T-helper 9 cell (primary cell): ENCODE measurements at regions not wholly inside any gene's neighbourhood (a gene's known extent, or its start where the extent isn't known, plus 50 kb on each side); places are given as distances from the start of the nearest gene placed in this dataset.

Experiments
- DNase-seq: peaks from one replicate; pipeline ENCODE4 v3.0.0-alpha.2; 2020

DNA sequence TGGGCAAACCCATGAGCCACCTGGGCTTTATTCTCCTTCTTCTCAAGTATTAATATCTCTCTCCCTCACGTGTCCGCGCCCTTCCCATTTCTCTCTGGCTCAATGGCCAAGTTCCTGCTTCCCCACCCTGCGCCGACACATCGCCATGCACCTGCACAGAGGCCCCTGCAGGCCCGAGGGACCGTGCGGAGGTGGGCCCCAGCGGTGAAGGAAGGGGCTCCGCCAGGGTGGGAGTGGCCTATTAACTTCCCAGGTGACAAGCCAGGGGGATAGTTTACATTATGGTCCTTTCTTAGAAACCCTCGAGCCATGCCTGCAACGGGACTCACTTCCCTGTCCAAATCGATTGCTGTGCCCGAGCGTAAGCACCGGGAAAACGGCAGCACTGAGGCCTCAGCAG lies 110.0 kb upstream of the ADARB2 start:
- DNase-seq, result no peak

DNA sequence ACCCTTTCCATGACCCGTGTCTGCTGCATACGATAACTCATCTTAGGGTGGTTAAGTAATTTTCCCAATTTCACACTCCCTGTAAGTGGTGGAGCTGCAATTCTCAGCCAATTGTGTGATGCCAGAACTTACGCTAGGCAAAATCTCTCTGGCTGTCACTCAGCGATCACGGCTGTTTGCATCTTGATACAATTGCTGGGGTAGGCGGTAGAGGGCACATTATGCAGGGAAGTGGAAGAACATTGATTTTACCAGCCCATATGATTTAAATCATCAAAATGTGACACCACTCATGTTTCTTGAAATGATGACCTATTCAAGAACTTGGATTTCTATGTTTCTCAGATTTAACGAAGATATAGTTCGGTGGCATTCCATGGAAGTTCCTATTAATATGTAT lies 108.7 kb upstream of the ADARB2 start:
- no peak for DNase-seq

DNA sequence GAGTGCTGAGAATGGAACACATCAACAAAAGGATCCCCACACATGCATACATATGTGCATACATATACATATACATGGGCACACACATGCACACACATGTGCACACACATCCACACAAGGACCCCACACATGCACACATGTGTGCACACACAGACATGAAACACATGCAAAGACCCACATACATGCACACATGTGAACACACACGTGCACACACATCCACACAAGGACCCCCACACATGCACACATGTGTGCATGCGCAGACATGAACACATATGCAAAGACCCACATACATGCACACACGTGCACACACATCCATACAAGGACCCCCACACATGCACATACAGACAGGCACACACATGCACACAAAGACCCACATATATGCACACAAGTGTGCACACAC lies 104.4 kb upstream of the ADARB2 start:
- DNase-seq, result no peak

DNA sequence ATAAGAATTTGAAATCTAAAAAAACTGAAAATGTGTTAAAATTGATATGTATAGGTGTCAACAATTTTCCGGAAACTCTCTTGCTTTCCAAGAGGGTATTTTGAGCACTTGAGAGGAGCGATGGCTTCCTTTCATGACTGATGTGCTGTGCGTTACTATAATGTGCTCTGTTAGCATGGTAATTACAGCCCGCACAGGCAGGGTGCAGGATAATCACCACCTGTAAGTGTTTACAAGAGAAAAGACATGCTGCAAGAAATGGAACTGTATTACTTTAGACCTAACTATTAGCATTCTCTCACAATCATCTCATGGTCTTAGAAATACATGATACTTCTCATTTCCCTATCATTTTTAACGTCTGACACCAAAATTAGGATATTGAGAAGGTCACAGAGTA lies 92.4 kb upstream of the ADARB2 start:
- DNase-seq, result no peak

DNA sequence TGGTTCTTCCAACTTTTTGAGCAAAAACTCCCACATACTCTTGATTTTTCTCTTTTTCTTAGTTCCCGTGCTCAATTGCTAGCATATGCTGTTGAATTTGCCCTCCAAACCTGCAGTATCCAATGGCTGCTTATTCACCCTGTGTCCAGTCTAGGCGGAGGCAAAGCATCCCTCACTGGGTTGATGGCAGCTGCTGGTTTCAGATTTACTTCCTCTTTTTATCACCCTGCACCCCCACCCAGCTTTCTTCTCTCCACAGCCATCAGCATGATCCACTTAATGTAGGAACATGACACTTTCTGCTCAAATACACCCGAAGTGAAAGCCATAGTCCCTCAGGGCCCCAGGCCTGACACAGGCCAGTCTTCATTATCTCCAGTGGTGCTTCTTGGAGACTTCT lies 87.6 kb upstream of the ADARB2 start:
- DNase-seq, result no peak

DNA sequence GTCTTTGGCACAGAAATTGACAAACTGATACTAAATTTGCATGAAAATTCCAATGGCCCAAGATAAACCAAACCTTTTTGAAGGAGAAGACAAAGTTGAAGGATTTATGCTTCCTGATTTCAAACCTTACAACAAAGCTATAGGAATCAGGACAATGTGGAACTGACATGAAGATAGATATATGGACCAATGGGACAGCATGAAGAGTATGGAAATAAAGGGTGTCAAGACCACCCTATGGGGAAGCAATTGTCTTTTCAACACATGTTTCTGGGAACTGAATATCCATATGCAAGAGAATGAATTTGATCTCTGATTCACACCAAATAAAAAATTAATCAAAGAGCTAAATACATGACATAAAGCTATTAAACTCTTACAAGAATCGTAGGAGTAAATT lies 77.2 kb upstream of the ADARB2 start:
- DNase-seq, result no peak

DNA sequence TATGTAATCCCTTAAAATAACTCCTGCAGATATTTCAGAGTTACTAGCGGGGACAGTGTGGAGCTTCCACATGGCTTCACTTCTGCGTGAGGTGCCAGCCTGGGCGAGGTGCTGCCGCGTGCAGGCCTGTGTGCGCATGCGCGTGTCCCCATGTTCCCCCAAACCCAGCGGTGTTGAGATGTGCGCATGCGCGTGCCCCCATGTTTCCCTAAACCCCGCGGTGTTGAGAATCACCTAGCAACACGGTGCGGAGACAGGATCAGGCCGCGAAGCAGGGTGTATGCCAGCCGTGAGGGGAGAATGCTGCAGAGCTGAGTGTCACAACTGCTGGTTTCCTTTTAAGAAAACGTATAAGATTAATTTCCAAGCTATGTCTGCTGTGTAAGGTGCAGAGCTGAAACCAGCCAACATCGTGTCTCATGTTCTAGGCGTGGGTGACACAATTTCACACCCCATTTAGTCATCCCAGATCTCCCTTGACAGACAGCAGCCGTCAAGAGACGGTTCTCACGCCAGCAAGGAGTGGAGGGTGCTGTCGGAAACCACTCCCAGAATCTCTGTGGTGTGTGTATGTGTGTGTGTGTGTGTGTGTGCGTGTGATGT lies 71.9 kb upstream of the ADARB2 start:
- no peak for DNase-seq

DNA sequence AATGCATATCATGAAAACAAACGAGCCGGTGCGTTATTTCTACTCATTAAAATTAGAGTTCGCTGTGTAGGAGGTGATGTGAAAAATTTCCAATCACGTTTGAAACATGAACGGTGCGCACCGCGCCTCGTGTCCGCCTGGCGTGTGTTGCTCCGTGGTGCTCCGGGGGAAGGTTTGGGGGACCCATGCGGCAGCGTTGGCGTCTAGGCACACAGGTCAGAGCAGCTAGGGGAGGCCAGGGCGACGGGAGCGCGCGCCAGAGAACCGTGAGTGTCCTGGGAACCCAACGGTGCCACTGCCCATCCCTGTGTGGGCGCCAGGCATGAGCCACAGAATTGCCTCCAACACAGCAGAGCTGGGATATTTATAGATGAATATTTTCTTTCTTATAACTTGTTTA lies 70.6 kb upstream of the ADARB2 start:
- DNase-seq, result no peak

DNA sequence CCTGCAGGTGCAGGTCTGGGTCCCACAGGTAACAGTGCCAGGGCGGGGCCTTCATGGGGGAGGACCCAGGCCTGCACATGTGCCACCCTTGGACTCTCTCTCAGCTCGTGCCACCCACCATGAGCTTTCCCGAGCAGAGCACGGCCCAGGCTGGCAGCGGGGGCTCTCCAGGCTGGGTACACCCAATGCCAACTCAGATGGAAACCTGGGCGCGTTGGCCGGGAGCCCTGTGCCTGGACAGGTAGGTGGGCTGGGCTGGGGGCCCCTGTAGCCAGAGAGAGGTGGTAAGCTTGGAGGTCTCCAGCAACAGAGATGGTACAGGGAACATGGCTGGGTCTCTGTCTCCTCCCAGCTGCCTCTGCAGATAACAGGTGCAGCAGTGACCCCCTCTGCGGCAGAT lies 69.9 kb upstream of the ADARB2 start:
- no peak for DNase-seq

DNA sequence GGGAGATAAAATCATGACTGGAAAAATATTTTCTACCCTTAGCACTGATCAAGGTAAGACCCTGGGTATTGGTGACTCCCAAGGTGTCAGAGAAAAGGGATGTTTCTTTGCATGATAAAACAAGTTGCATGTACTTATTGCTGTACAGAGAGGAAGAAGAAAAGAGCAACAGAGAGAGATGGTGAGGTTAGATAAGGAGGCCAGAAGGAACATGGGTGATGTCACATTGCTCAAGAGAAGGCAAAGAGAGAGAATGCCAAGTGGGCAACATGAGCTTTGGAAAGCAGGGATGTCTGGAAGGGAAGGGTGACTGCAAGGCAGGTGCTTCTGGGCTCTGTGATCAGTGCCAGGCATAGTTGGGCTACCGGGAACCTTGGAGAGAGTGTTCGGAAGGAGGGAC lies 65.1 kb upstream of the ADARB2 start:
- DNase-seq, result no peak

DNA sequence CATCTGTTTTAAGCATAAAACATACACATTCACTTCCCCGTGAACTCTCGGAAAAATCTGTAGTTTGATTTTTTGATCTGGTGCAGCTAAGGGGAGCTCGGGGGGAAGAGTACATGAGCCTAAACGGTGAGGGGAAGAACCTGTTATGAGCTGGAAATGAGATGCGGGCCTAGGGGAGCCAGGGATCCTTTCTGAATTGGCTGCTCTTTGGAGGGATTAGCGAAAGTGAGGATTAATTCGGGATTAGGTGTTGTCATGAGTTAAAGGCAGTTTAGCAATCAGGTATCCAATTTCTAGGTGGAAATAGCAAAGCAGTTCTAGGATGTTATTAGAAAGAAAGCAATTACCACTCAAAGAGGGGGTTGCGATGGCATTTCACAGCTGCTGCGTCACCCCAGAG lies 51.1 kb upstream of the ADARB2 start:
- DNase-seq, result no peak
